NCI-H1105 treated with DMSO at 0.1 percent for 48 hours (cell line): ENCODE measurements at regions not wholly inside any gene's neighbourhood (a gene's known extent, or its start where the extent isn't known, plus 50 kb on each side); places are given as distances from the start of the nearest gene placed in this dataset.

ENCODE experiments used
- DNase-seq: peaks from one replicate; lab custom pipeline; 2025; lab: John Stamatoyannopoulos, UW

DNA sequence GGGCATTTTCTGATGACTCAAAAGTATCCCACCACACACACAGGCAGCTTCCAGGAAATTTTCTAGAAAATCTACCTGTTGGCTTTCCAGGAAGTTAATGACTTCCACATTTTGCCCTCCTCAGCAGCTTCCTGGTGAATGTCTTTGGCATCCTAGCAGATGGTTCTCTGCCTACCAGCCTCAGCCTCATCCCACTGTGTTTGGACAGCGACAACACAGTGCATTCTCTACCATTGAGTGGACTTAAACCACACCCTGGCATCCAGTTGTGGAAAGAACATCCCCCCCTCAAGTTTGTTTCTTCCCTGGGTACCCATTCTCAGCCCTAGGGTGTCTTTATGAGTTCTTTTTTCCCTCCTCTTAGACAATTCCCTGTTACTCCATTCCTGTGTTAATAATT, 50.8 kb upstream of the GADL1 start:
- no peak for DNase-seq

DNA sequence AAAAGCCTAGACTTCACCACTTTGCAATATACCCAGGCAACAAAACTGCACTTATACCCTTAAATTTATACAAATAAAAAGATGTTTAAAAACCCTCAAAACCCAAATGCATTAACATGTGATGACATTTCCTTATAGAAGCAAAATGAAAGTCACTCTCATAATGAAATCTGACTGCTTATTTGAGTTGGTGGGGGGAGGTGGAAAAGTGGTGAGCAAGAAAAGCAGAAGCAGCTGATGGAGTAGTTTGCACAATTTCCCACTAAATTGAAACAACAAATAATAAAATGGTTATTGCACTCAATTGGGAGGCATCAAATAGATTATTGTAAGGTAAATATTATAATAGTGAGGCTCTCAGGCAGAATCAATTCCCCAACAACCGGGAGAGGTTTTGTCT, 54.0 kb upstream of the GADL1 start:
- DNase-seq: no peak

DNA sequence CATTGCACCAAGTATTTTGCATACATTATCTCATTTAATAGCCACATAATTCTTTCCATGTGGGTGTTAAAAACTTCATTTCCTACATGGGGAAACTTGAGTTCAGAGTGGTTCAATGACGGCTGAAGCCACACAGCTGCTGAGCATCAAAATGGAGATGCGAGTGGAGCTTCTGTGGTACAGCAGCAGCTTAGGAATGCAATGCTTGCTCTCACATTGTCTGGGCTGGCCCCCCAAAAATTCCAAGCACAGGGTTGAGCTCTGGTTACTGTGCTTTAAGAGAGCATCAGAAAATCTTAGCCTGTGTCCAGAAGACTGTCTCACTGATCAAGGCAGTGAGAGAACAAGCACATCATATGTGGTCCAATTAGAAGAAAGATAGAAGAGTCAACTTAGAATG, 57.4 kb upstream of the GADL1 start:
- no peak for DNase-seq

DNA sequence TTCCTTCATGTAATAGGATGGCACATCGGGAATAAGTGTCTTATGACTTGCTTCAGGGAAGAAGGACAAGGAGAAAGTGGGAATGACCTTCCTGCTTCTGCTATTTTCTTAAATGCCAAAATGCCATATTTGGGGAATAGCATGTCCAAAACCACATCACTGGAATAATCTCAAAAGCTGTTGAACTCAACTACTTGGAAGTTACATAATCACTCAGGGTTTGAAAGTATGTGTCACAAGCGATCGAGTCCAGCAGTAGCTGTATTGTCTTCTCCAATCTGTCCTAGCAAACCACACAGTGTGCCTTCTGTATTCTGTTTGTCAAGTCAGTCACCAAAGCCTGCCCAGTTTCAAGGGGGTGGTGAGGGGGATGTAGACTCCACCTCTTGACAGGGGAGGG, 58.3 kb upstream of the GADL1 start:
- no peak for DNase-seq

DNA sequence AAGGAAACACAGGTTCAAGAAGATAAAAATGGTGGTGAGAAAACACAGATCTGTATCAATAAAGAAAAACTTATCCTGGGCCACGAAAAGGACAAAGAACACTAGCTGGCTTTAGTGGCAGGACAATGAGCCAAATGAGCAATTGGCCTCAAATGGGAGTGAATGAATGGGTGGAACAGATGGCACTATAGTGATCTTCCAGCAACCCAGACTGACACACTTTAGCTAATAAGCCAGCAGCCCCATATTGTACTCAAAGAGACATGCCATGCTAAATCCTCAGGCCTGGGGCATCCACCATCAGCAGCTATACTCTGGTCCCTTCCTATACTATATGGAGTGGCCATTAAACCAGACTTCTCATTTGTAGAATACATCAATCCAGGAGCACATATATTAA, 60.0 kb upstream of the GADL1 start:
- no peak for DNase-seq

DNA sequence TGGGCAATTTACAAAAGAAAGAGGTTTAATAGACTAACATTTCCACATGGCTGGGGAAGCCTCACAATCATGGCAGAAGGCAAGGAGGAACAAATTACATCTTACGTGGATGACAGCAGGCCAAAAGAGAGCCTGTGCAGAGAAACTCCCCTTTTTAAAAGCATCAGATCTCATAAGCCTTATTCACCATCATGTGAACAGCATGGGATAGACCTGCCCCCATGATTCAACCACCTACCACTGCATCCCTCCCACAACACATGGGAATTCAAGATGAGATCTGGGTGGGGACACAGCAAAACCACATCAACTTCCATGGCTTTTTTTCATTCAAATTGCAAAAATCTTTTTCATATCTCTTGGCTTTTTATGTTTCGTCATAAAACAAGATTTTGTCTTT, 67.6 kb upstream of the GADL1 start:
- no peak for DNase-seq

DNA sequence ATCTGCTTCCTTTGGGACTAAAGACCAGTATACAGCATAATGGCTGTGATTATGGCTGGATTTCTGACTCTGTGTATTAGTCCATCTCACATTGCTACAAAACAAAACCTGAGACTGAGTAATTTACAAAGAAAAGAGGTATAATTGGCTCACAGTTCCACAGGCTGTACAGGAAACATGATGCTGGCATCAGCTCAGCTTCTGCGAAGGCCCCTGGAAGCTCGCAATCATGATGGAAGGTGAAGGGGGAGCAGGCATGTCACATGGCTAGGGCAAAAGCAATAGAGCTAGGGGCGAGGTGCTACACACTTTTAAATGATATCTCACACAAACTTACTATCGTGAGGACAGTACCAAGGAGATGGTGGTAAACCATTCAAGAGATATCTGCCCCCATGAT, 68.0 kb upstream of the GADL1 start:
- no peak for DNase-seq

DNA sequence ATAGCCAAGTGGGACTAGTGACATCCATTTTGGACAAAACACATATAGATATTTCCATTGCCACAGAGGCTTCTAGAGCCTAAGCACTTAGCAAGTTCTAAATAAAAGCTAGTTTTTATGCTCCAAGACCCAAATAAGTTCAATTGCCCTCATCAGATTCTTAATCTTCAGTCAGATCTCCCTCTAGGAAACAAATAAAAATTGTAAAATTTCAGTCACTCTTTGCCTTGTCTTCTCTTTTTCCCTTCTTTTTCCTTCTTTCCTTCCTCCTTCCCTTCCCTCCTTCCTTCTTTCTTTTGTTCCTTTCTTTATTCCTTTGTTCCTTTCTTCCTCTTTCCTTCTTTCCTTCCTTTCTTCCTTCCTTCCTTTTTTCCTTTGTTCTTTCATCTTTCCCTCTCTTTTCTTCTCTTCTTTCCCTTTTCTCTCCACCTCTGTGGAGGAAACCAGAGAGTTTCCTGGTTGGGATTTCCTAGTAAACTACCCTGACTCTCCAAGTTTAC, 68.8 kb upstream of the GADL1 start:
- DNase-seq: no peak

DNA sequence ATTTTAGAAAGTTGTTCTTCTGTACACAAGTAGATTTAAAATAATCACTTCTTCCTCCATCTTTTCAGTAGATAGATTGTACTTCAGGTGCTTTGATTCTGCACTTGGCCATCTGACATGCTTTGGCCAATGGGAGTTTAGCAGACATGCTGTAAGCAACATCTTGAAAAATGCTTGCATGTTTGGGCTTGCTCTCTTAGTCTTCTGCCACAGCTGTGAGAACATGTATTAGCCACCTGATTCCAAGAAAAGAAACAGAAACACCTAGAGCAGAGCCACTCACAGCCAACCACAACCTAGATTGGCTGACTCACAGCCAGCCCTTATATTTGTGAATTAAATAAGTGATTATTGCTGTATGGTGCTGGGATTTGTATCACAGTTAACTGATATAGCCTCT, 70.2 kb upstream of the GADL1 start:
- DNase-seq: no peak

DNA sequence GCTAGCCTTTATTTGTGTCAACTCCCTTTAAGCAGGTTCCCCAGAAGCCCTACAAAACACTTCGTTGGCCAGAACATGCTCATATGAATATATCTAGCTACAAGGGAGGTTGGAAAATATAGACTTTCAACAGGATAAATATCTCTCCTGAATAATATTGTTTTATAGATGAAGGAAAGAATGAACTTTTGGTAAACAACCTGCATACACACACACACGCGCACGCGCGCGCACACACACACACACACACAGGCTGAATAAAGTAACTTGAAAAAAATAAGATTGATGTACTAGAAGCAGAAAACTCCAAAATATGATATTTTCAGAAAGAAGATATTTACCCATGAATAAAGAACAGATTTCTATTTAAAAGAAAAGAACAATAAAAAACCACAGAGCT, 72.4 kb upstream of the GADL1 start:
- DNase-seq: no peak

DNA sequence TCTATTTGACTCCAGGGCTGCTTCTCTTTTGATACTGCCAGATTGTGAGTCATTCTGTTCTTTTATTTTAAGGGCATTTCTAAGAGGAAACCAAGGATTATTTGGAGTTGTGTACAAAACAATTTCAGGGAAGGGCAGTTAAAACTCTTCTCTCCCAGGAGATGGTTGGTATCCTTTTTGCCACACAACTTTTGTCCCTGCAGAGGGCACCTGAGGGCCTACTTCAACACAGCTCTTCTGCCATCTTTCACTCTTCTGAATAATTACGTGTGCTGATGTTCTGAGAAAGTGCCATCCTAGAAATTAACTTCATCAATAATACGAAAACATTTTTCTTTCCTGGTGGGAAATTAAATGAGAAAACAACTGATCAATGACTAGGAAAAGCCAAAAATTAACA, 75.7 kb upstream of the GADL1 start:
- no peak for DNase-seq

DNA sequence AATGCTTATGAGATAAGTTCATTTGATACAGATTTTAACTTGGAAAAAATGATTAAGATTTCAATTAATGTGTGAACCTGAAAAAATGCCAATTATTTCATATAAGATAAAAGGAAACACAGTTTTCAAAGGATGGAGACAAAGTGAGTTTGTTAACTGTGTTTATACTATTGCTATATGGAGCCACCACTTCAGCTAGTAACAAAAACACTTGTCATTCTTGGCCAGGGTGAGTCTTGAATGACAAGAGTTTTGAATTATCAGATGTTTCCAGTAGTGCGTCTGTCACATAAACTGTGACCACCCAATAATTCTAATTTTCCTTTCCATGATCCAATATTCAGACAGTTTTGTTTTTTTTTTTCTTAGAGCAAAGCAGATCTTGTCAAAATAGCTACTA, 78.0 kb upstream of the GADL1 start:
- no peak for DNase-seq

DNA sequence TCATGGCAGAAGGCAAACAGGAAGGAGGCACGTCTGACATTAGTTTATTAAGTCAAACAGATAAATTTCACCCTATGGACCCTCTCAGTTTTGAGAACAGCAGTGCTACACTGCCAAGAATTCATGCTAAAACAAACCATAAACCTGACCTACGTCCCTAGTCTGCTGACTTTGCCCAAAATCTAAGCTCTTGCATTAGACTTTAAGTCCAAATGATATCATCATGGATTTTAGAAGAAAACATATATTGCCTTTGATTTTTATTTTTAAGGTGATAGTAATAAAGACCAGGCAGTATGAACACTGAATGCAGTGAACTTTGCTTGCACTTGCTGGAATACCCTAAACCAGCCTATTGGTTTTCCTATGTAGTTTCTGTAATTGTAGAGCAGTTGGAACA, 79.6 kb upstream of the GADL1 start:
- no peak for DNase-seq

DNA sequence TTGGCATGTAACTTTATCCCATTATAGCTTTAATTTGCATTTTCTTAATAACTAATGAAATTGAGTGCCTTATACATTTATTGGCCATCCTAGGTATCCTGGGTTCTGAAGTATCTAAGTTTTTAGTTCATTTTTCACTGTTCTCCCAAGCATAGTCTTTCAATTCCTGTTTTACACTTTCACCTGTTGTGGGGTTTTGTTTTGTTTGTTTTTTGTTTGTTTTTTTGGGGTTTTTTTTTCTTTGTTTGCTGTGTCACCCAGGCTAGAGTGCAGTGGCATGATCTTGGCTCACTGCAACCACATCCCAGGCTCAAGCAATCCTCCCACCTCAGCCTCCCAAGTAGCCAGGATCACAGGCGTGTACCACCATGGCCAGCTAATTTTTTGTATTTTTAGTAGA, 83.1 kb upstream of the GADL1 start:
- no peak for DNase-seq

DNA sequence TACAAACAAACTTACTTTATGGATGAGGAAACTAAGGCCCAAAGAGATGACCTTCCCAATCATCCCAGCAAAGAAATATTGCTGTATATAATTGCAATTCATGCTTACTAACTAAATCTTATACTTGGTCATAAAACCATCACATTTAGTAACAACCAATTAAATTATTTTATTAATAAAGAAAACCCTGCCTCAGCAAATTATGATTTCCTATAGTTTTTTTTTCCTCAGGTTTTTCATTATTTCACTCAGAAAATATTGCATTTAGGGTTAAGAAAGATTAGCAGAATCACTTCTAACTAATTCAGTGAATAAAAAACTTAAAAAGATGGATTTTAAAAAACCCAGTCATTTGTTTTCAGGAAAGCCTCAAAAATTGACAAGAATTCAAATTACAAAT, 86.5 kb upstream of the GADL1 start:
- DNase-seq: no peak

DNA sequence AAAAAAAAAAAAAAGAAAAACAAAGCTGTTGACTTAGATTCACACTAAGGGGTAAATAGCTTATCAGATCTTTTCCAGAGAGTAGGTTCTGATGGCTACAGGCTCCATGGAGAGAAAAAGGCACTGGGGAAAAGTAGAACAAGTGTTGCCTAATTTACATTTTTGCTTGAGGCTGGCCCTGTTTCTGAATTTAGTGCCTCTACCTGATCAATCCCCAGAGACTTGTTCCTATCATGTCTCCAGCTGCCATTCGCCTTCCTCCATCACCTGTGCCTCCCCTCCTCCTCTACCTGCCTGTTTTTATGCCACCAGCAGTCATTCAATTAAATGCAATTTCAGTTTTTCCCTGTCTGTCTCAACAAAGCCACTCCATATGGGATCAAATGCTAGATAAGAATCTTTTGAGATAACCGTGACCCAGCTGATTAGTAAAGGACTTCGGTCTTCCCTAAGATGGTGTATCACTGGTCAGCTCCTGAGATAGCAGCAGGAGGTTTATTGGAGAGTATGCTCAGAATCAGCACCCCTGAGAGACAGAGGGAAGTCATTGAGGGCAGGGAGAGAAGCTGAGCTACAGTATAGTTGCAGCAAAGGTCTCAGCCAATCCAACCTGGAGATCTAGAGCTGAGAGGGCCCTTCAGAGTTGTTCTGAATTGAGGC, 88.1 kb upstream of the GADL1 start:
- no peak for DNase-seq

DNA sequence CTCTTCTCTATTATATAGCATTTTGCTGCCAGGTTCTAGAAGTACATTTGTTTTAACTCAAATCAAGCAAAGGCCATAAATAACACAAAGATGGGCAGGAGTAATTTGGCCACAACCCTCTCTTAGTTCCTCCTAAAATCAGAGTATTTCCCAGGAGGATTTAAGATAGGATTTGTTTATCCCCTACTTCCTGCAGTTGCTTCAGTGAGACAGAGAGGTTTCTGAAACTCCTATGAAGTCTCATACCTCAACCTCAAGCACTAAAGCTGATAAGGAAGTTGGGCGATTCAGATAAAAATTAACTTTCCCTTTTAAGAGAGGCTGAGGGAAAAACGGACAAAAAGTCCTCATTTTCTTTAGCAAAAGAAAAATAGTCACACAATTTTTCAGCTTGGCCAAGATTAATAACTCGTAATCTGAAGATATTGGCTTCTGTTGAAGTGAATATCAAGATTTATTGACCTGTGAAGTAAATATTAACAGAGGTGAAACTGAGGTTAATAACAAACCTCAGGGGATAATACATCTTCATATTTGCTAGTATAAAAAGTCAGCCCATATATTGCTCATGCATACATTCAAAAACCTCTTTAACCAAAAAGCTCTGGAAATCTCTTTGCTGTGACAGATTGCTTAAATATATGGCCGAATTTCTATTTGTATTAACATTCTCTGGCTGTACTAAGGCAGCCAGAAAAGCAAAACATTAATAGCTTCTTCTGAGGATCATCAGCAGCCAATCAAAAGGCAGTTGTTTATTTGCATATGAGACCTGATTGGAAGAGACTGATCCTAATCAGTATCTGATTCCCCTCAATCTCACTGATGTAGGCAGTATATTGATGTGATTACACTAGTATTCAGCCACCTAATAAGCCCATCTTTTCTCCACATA, 90.6 kb upstream of the GADL1 start:
- no peak for DNase-seq

DNA sequence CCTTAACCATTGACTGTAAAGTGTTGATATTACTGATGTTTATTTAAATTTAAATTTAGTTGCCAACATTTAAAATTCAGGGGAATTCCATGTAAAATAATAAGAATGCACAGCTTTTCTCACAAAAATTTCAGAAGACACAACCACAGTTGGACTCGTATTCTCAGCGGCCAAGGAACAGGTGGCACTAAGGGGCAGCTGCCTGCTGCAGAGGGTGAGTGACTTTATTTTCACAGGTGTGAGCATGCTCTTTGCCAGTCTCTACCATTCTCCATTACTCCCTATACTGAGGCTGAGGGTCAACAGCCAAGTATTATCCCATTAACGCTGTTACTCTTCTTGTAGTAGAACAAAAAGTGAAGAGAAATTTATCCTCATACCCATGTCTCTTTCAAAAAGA, 92.1 kb upstream of the GADL1 start:
- no peak for DNase-seq

DNA sequence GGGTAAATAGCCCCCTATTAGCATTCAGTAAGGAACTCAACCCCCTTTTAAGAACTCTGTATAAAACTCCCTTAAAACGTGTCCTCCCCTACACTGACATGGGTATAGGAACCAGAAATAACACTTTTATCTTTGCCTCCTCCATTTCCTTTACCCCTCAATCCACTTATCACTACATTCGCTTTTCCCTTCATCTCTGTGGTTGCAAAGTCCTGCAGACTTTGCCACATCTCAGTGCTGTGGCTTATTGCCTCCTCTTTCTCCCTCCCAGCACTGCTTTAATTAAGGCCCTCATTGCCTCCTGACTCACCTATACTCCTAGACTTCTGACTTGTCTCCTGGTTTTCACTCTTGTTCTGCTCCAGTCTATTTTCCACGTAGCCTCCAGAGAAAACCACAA, 94.3 kb upstream of the GADL1 start:
- DNase-seq: no peak

DNA sequence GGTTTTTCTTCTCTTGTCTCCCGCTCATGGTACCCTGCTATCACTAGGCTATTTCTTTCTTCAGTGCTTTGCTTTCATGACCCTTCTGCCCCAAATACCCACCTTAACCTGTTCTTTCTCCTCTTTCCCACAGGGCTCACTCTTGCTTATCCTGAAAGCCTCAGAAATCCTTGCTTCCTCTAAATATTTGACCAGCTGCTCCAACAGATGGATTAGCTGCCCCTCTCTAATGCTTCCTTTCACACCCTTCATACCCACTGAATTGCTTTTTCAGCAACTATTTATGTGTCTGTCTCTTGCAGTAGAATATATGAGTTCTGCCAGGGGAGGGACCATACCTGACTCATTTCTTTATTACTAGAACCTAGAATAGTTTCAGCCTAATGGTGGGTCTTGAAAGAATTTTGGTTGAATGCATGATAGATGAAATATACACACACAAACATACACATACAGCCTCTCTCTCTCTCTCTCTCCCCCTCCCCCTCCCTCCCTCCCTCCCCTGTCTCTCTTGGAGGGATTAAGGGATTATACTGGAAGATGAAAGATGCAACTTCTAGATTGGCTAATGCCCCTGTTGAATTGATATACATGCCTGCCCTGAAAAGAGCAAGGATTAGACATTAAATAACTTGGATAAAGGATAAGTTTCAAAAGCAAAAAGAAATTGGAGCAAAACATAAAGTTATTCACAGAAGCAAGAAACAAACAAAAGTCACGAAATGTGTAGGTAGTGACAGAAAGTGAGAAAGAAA, 95.0 kb upstream of the GADL1 start:
- no peak for DNase-seq

DNA sequence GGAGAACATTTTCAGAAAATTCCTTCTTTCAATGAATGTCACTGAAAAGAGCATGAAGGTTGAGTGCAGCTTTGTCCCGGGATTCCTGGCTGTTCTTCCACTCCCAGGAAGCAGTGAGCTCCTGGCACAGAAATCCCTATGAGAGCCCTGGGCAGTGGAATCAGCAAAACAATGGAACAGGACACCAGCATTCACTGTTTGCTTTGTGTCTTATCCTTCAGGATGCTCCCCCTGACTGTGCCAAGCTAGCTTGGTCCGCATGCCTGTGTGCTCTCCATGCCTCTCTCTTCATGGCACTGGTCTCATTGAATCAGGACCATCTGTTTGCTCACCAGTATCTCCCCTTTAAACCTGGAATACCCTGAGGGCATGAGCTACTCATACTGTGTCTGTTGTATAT, 102.0 kb upstream of the GADL1 start:
- no peak for DNase-seq

DNA sequence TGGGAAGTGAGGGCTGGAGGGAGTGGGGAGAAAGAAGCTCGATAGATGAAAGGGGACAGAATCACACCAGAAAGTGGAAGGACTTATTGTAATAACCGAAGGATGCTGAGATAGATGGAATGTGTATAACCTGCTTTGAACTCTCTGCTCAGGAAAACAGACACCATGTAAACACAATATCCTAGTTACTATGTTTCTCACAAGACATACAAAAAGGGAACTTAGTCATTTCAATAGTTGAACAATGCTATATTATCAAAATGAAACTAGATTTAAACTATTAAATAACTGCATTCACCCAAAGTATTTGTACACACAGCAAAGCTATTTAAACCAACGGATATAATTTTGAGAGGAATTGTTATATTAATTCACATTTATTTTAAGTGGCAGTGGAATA, 108.3 kb upstream of the GADL1 start:
- DNase-seq: no peak
